Activated naive CD8-positive, alpha-beta T cell treated with anti-CD3 and anti-CD28 coated beads for 36 hours (primary cell): ENCODE measurements at regions not wholly inside any gene's neighbourhood (a gene's known extent, or its start where the extent isn't known, plus 50 kb on each side); places are given as distances from the start of the nearest gene placed in this dataset.

Source experiments
- DNase-seq: peaks from one replicate; pipeline ENCODE4 v3.0.0; 2021
- H3K27ac Mint-ChIP-seq: one replicate; pipeline ENCODE4 v1.8.0; 2022; ENCODE audit warnings: mild to moderate bottlenecking, moderate library complexity, mixed read lengths
- H3K27me3 Mint-ChIP-seq: one replicate; pipeline ENCODE4 v1.8.0; 2022; ENCODE audit warnings: mild to moderate bottlenecking, mixed read lengths
- H3K36me3 Mint-ChIP-seq: one replicate; pipeline ENCODE4 v1.8.0; 2021; ENCODE audit warnings: mild to moderate bottlenecking, mixed read lengths
- H3K4me1 Mint-ChIP-seq: one replicate; pipeline ENCODE4 v1.8.0; 2021; ENCODE audit warnings: mixed read lengths
- H3K4me3 Mint-ChIP-seq: one replicate; pipeline ENCODE4 v1.8.0; 2022; ENCODE audit warnings: mild to moderate bottlenecking, moderate library complexity, mixed read lengths
- H3K9me3 Mint-ChIP-seq: one replicate; pipeline ENCODE4 v1.8.0; 2022; ENCODE audit warnings: mixed read lengths

GRCh38 chr1:191152776-191153175, 675.1 kb upstream of the BRINP3 start:
- H3K27me3 Mint-ChIP-seq, result no peaks in the 10 kb centered on the region
- no peaks in the 10 kb centered on the region for H3K36me3 Mint-ChIP-seq
- no peaks in the 10 kb centered on the region for H3K4me1 Mint-ChIP-seq
- DNase-seq, result no peak
- H3K27ac Mint-ChIP-seq, result no peak overlapping the region
- H3K9me3 Mint-ChIP-seq, result peaks cover 1% of the 10 kb centered on the region
- no peak overlapping the region for H3K4me3 Mint-ChIP-seq

GRCh38 chr1:191155178-191155577, 677.5 kb upstream of the BRINP3 start:
- no peak overlapping the region for H3K4me3 Mint-ChIP-seq
- no peaks in the 10 kb centered on the region for H3K27me3 Mint-ChIP-seq
- H3K36me3 Mint-ChIP-seq, result no peaks in the 10 kb centered on the region
- no peaks in the 10 kb centered on the region for H3K4me1 Mint-ChIP-seq
- H3K27ac Mint-ChIP-seq, result no peak overlapping the region
- H3K9me3 Mint-ChIP-seq, result peaks cover 4% of the 10 kb centered on the region
- no peak for DNase-seq

GRCh38 chr1:191160837-191161236, 683.2 kb upstream of the BRINP3 start:
- Mint-ChIP-seq H3K36me3 (no peaks in the 10 kb centered on the region), H3K4me3 (no peak overlapping the region)

GRCh38 chr1:191162762-191163161, 685.1 kb upstream of the BRINP3 start:
- no peaks in the 10 kb centered on the region for H3K27me3 Mint-ChIP-seq
- no peaks in the 10 kb centered on the region for H3K4me1 Mint-ChIP-seq
- peaks cover 7% of the 10 kb centered on the region for H3K9me3 Mint-ChIP-seq
- no peak for DNase-seq
- H3K36me3 Mint-ChIP-seq, result no peaks in the 10 kb centered on the region
- H3K4me3 Mint-ChIP-seq, result no peak overlapping the region
- H3K27ac Mint-ChIP-seq, result no peak overlapping the region

More at GRCh38 chr1:191160837-191161236, 683.2 kb upstream of the BRINP3 start:
- H3K9me3 Mint-ChIP-seq, result peaks cover 7% of the 10 kb centered on the region
- H3K4me1 Mint-ChIP-seq, result no peaks in the 10 kb centered on the region
- H3K27ac Mint-ChIP-seq, result no peak overlapping the region
- no peaks in the 10 kb centered on the region for H3K27me3 Mint-ChIP-seq
- DNase-seq, result no peak

GRCh38 chr1:191163621-191164020, 686.0 kb upstream of the BRINP3 start:
- no peaks in the 10 kb centered on the region for H3K36me3 Mint-ChIP-seq
- H3K9me3 Mint-ChIP-seq, result peaks cover 6% of the 10 kb centered on the region
- H3K27me3 Mint-ChIP-seq, result no peaks in the 10 kb centered on the region
- H3K4me1 Mint-ChIP-seq, result no peaks in the 10 kb centered on the region
- H3K4me3 Mint-ChIP-seq, result no peak overlapping the region
- H3K27ac Mint-ChIP-seq, result no peak overlapping the region
- DNase-seq, result no peak

- no peaks in the 10 kb centered on the region for H3K4me1 Mint-ChIP-seq
- peaks cover 4% of the 10 kb centered on the region for H3K9me3 Mint-ChIP-seq
- no peaks in the 10 kb centered on the region for H3K36me3 Mint-ChIP-seq
- no peak overlapping the region for H3K27ac Mint-ChIP-seq
- no peaks in the 10 kb centered on the region for H3K27me3 Mint-ChIP-seq
- no peak for DNase-seq
- H3K4me3 Mint-ChIP-seq, result no peak overlapping the region
Observed at GRCh38 chr1:191174298-191174697, 696.6 kb upstream of the BRINP3 start.

GRCh38 chr1:191176131-191176530, 698.5 kb upstream of the BRINP3 start:
- peaks cover 4% of the 10 kb centered on the region for H3K9me3 Mint-ChIP-seq
- H3K36me3 Mint-ChIP-seq, result no peaks in the 10 kb centered on the region
- DNase-seq, result no peak
- H3K27me3 Mint-ChIP-seq, result no peaks in the 10 kb centered on the region
- no peak overlapping the region for H3K27ac Mint-ChIP-seq
- H3K4me1 Mint-ChIP-seq, result no peaks in the 10 kb centered on the region
- no peak overlapping the region for H3K4me3 Mint-ChIP-seq

GRCh38 chr1:191206513-191207207, 729.0 kb upstream of the BRINP3 start:
- no peak for DNase-seq
- H3K27me3 Mint-ChIP-seq, result no peaks in the 10 kb centered on the region
- no peak overlapping the region for H3K4me3 Mint-ChIP-seq
- H3K9me3 Mint-ChIP-seq, result peaks cover 10% of the 10 kb centered on the region
- H3K36me3 Mint-ChIP-seq, result no peaks in the 10 kb centered on the region
- no peak overlapping the region for H3K27ac Mint-ChIP-seq
- H3K4me1 Mint-ChIP-seq, result no peaks in the 10 kb centered on the region

GRCh38 chr1:191222206-191222605, 744.5 kb upstream of the BRINP3 start:
- H3K4me3 Mint-ChIP-seq, result no peak overlapping the region
- H3K4me1 Mint-ChIP-seq, result no peaks in the 10 kb centered on the region
- no peak overlapping the region for H3K27ac Mint-ChIP-seq
- DNase-seq, result no peak
- H3K27me3 Mint-ChIP-seq, result no peaks in the 10 kb centered on the region
- peaks cover 9% of the 10 kb centered on the region for H3K9me3 Mint-ChIP-seq
- no peaks in the 10 kb centered on the region for H3K36me3 Mint-ChIP-seq

GRCh38 chr1:191240925-191241324, 763.3 kb upstream of the BRINP3 start:
- H3K4me3 Mint-ChIP-seq, result no peak overlapping the region
- no peaks in the 10 kb centered on the region for H3K4me1 Mint-ChIP-seq
- no peak for DNase-seq
- no peaks in the 10 kb centered on the region for H3K36me3 Mint-ChIP-seq
- H3K9me3 Mint-ChIP-seq, result peaks cover 7% of the 10 kb centered on the region
- no peak overlapping the region for H3K27ac Mint-ChIP-seq
- H3K27me3 Mint-ChIP-seq, result no peaks in the 10 kb centered on the region

- no peaks in the 10 kb centered on the region for H3K36me3 Mint-ChIP-seq
- no peaks in the 10 kb centered on the region for H3K27me3 Mint-ChIP-seq
- H3K27ac Mint-ChIP-seq, result no peak overlapping the region
- no peaks in the 10 kb centered on the region for H3K4me1 Mint-ChIP-seq
- H3K4me3 Mint-ChIP-seq, result no peak overlapping the region
- H3K9me3 Mint-ChIP-seq, result peaks cover 8% of the 10 kb centered on the region
- no peak for DNase-seq
Observed at GRCh38 chr1:191255354-191256054, 777.8 kb upstream of the BRINP3 start.

GRCh38 chr1:191256917-191257316, 779.3 kb upstream of the BRINP3 start:
- no peak for DNase-seq
- H3K27ac Mint-ChIP-seq, result no peak overlapping the region
- H3K36me3 Mint-ChIP-seq, result no peaks in the 10 kb centered on the region
- no peak overlapping the region for H3K4me3 Mint-ChIP-seq
- H3K9me3 Mint-ChIP-seq, result peaks cover 9% of the 10 kb centered on the region
- H3K27me3 Mint-ChIP-seq, result no peaks in the 10 kb centered on the region
- H3K4me1 Mint-ChIP-seq, result no peaks in the 10 kb centered on the region

GRCh38 chr1:191260056-191260455, 782.4 kb upstream of the BRINP3 start:
- no peak for DNase-seq
- H3K27ac Mint-ChIP-seq, result no peak overlapping the region
- H3K4me3 Mint-ChIP-seq, result no peak overlapping the region
- no peaks in the 10 kb centered on the region for H3K27me3 Mint-ChIP-seq
- no peaks in the 10 kb centered on the region for H3K4me1 Mint-ChIP-seq
- peaks cover 7% of the 10 kb centered on the region for H3K9me3 Mint-ChIP-seq
- no peaks in the 10 kb centered on the region for H3K36me3 Mint-ChIP-seq

GRCh38 chr1:191261111-191261510, 783.4 kb upstream of the BRINP3 start:
- Mint-ChIP-seq H3K9me3 (peaks cover 6% of the 10 kb centered on the region), H3K4me1 (no peaks in the 10 kb centered on the region), H3K27me3 (no peaks in the 10 kb centered on the region), H3K4me3 (no peak overlapping the region), H3K36me3 (no peaks in the 10 kb centered on the region), H3K27ac (no peak overlapping the region)
- DNase-seq, result no peak

GRCh38 chr1:191279266-191279800, 801.7 kb upstream of the BRINP3 start:
- H3K9me3 Mint-ChIP-seq, result peaks cover 6% of the 10 kb centered on the region
- no peaks in the 10 kb centered on the region for H3K4me1 Mint-ChIP-seq
- no peak for DNase-seq
- H3K4me3 Mint-ChIP-seq, result no peak overlapping the region
- no peak overlapping the region for H3K27ac Mint-ChIP-seq
- no peaks in the 10 kb centered on the region for H3K36me3 Mint-ChIP-seq
- H3K27me3 Mint-ChIP-seq, result no peaks in the 10 kb centered on the region

GRCh38 chr1:191284175-191284574, 806.5 kb upstream of the BRINP3 start:
- H3K36me3 Mint-ChIP-seq, result no peaks in the 10 kb centered on the region
- peaks cover 8% of the 10 kb centered on the region for H3K9me3 Mint-ChIP-seq
- no peak for DNase-seq
- H3K4me3 Mint-ChIP-seq, result no peak overlapping the region
- no peaks in the 10 kb centered on the region for H3K4me1 Mint-ChIP-seq
- H3K27ac Mint-ChIP-seq, result no peak overlapping the region
- H3K27me3 Mint-ChIP-seq, result no peaks in the 10 kb centered on the region
